Activated CD8-positive, alpha-beta memory T cell treated with anti-CD3 and anti-CD28 coated beads, Interleukin-2, amount 50 U/mL, for 1 hour (primary cell): ENCODE measurements at regions not wholly inside any gene's neighbourhood (a gene's known extent, or its start where the extent isn't known, plus 50 kb on each side); places are given as distances from the start of the nearest gene placed in this dataset.

Experiments used
- DNase-seq: peaks from one replicate; pipeline ENCODE4 v3.0.0-alpha.2; 2020; ENCODE audit errors: extremely low read depth

GRCh38 chr20:52736507-52736906 is 235.7 kb upstream of the TSHZ2 start:
- DNase-seq, result no peak

DNA sequence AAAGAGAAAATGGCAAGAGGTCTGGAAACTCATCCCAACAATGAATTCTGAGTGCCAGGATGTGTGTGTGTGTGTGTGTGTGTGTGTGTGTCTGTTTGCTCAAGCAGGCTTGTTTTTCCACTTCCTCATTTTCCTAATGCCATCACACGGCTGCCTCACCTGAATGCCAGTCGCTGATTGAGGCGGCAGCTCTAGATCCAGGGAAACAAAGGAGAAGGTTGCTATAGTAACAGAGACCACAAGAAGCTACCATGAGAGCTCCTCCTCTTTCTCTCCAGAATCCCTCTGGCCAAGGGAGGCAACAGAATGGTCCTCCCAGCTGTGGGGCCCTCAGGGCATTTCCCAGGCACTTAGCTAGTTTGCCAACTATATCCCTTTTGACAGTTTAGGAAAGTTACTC is 241.1 kb upstream of the TSHZ2 start:
- DNase-seq, result no peak

GRCh38 chr20:52727740-52728456 is 244.3 kb upstream of the TSHZ2 start:
- DNase-seq, result no peak

GRCh38 chr20:52724541-52724940 is 247.6 kb upstream of the TSHZ2 start:
- DNase-seq, result no peak

- DNase-seq, result no peak
These were observed 249.1 kb upstream of the TSHZ2 start for GRCh38 chr20:52722926-52723688.

GRCh38 chr20:52708137-52708536 is 264.0 kb upstream of the TSHZ2 start:
- DNase-seq, result no peak

DNA sequence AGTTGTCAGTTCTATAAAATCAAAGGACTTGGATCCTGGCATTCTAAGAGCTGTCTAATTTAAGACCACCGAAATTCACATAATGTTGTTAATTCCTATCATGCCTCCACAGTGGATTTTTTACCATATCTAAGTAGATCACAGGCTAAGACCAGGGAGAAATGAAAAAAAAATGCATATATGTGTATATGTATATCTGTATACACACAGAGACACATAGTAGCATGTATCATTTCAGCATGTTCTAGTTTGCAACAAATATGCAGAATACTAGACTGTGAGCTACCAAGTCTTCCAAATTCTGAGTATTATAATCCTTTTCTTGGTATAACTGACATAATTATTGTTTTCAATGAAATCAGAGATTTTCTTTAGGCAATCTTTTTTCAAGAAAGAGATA is 267.6 kb upstream of the TSHZ2 start:
- no peak for DNase-seq

DNA sequence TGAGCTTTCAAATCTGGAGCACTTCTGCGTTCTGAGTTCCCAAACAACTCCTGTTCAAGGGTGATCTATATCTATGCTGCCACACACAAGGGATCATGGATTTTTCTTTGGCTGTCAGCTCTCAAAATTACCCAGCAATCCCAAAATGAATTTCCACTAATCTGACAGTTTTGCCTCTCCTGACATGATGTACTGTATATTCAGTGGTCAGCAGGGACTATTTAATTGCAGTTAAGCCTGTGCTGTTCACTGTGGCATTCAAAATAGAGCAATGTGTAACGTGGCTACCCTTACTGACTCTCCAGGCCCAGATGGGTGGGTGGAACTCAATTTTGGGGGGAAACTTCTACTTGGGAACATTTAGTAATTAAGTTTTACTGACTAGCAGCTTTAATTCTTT is 283.8 kb upstream of the TSHZ2 start:
- no peak for DNase-seq

- no peak for DNase-seq
These were observed 287.3 kb upstream of the TSHZ2 start for GRCh38 chr20:52684905-52685304.

DNA sequence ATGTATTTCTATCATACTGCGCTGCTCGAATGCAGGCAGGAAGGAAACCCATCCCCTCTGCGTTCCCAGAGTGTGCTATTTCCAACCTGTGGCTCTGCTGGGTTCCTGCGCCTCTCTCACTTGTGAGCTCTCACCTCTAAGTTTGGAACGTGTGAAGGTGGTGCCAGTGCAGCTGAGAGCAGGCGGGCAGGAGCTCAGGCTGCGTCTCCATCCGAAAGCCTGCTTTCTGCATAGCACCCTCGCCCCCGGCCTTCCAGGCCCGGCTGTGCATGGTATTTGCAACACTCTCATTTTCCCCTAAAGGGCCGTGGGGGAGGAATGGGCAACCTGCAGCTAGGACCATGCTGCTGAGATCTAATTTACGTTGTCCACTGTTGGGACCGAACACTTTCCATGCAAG is 288.0 kb upstream of the TSHZ2 start:
- DNase-seq, result no peak

DNA sequence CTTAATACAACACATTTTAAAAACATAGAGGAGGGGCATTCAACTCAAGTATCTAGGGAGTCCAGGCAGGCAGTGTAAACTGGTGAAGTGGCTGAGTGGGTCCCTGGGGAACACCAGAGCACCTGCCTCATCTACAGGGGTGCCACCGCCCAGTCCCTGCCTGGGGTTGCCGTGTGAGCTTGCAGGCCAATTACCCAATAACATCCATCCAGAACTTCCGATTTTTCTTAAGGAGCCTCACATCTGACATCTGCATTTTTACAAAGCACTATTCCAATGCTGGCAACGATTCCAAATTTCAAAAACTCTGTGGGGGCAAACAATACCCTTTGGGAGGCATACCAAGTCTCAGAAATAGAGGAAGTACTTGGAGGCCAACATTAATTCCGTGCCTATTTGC is 288.4 kb upstream of the TSHZ2 start:
- DNase-seq, result no peak

GRCh38 chr20:52682237-52682636 is 289.9 kb upstream of the TSHZ2 start:
- DNase-seq, result no peak

DNA sequence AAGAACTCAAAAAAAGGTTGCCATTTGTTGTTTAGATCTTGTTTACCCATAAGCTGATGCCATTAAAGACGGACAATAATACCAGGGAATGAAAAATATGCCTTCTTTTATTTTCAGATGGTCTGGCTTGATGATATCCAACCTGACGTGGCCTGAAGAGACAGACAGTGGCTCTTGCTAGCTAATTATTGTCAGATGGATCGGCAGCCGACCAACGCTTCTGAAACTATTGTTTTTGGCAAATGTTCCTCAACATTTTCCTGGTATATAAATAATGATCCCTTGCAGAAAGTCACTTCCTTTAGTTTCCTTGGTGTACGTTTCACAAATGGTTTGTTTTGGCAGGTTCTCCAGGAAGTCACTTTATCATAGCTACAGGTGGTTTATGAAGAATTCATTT is 290.9 kb upstream of the TSHZ2 start:
- DNase-seq, result no peak

- DNase-seq, result no peak
These were observed 294.9 kb upstream of the TSHZ2 start for GRCh38 chr20:52677216-52677615.

DNA sequence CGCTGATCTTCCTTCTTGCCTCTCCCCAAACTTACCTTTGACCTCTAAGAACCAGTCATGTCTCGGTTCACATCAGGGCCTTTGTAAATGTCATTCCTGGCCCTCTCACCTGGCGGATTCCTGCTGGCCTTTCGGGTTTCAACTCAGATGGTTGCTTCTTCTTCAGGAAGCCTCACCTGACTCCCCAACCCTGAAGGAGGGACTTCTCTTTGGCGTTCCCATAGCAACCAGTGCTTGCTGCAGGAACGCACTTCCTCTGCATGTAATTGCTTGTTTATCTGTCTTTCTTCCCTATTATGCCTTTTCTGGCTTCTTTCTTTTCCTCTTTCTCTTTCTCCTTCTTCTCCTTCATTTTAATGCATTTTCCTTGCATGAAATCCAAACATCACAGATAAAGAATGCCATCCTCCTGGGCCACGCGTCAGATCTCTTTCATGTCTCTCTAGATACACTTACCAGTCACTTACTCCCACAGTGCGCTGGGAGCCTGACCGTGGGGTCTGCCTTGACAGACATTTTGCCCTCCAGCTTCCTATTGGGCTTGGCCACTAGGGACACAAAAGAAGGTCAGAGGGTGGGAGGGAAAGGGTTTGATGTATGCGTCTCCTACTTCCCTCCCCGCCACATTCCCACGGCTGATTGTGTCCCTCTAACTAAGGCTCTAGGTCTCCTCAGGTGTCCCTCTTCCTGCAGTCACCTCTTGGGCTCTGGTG is 295.7 kb upstream of the TSHZ2 start:
- DNase-seq, result no peak

GRCh38 chr20:52675375-52675774 is 296.8 kb upstream of the TSHZ2 start:
- DNase-seq, result no peak

GRCh38 chr20:52668626-52669025 is 303.5 kb upstream of the TSHZ2 start:
- no peak for DNase-seq

DNA sequence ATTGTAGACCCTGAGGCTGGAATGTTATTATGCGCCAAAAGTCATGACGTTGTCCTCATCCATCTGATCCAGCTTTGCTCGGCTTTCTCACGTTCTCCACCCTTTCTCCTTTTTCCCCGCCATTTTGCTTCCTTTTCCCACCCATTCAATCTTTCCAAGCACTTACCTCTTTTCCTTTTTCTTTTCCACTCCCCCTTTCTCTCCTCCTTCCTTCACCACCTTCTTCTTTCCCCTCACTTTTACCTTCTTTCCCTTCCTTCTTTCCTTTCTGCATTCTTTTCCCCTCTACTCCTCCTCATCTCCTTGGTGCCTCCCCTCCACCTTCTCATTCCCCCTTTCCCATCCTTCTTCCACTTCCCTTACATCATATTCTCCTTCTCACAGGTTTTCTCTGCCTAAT is 304.8 kb upstream of the TSHZ2 start:
- no peak for DNase-seq

- no peak for DNase-seq
These were observed 306.7 kb upstream of the TSHZ2 start for GRCh38 chr20:52665441-52665840.

DNA sequence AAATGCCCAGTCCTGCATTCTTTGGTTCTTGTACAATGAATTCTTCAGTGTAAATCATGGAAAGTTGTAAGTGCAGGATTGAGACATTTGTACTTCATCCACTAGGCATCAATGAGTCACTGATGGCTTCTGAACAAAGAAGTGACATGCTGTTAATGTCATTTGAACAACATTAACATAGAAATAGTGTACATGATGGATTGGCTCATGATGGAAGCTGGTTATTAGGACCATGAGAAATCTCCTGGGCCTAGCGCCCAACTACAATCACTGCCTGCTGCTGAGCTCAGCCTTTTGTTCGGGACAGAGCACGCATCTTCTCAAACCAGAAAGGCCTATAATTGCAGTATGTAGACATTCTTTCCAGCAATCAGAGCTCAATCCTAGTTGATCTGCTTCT is 316.8 kb upstream of the TSHZ2 start:
- DNase-seq, result no peak

GRCh38 chr20:52654567-52654966 is 317.6 kb upstream of the TSHZ2 start:
- no peak for DNase-seq

DNA sequence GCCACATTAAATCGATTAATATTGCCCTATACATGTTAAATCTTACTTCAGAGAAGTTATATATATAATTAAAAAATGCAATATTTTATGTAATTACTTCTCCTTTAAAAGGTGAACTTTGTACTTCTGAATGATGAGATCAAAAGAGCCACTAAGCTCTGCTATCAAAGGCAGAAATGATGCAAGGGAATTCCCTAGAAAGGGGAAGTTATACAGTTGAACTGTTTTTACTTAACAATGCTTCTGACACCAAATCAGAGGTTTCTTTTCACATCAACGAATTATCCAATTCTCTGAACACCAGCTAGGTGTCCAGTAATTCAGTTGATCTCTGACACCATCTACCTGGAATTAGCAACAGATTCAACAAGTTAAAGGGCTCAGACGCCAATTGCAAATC is 319.9 kb upstream of the TSHZ2 start:
- no peak for DNase-seq

- no peak for DNase-seq
These were observed 322.4 kb upstream of the TSHZ2 start for GRCh38 chr20:52649727-52650126.
